Effector memory CD4-positive, alpha-beta T cell (primary cell): ENCODE measurements at regions not wholly inside any gene's neighbourhood (a gene's known extent, or its start where the extent isn't known, plus 50 kb on each side); places are given as distances from the start of the nearest gene placed in this dataset.

ENCODE experiments used
- DNase-seq, 3 donors: peaks; one replicate each; pipeline ENCODE4 v3.0.0-alpha.2; 2020
- H3K27ac ChIP-seq: 2 replicates; pipeline ENCODE4 v1.7.0; 2013; ENCODE audit warnings: mild to moderate bottlenecking, low read length, moderate library complexity; ENCODE audit not compliant: insufficient read depth, poor library complexity, severe bottlenecking
- H3K27me3 ChIP-seq: replicated peaks from 2 replicates; pipeline ENCODE4 v1.7.0; 2013; ENCODE audit warnings: mild to moderate bottlenecking, low read length; ENCODE audit not compliant: insufficient read depth, control insufficient read depth, poor library complexity, severe bottlenecking
- H3K36me3 ChIP-seq: 2 replicates; pipeline ENCODE4 v1.7.0; 2013; ENCODE audit warnings: mild to moderate bottlenecking, low read length, moderate library complexity; ENCODE audit not compliant: control insufficient read depth, insufficient read depth
- H3K4me1 ChIP-seq: 2 replicates; pipeline ENCODE4 v1.7.0; 2013; ENCODE audit warnings: low read length, mild to moderate bottlenecking; ENCODE audit not compliant: control insufficient read depth, insufficient read depth, poor library complexity, severe bottlenecking
- H3K4me3 ChIP-seq: 2 replicates; pipeline ENCODE4 v1.7.0; 2013; ENCODE audit warnings: low read length, low read depth, mild to moderate bottlenecking; ENCODE audit not compliant: insufficient read depth, poor library complexity, severe bottlenecking
- H3K9me3 ChIP-seq: 2 replicates; pipeline ENCODE4 v1.7.0; 2013; ENCODE audit warnings: mild to moderate bottlenecking, low read length, moderate library complexity; ENCODE audit not compliant: control insufficient read depth

GRCh38 chr7:25407053-25407452 is 178.8 kb upstream of the NPVF start:
- H3K9me3 ChIP-seq = no peaks in the 10 kb centered on the region
- no peaks in the 10 kb centered on the region for H3K27me3 ChIP-seq
- no peaks in the 10 kb centered on the region for H3K36me3 ChIP-seq
- no peak overlapping the region for H3K27ac ChIP-seq
- no peak overlapping the region for H3K4me3 ChIP-seq
- H3K4me1 ChIP-seq = no peaks in the 10 kb centered on the region
- DNase-seq = no peak

GRCh38 chr7:25408012-25408687 is 179.9 kb upstream of the NPVF start:
- Histone ChIP-seq H3K9me3 (no peaks in the 10 kb centered on the region), H3K4me1 (no peaks in the 10 kb centered on the region), H3K27me3 (no peaks in the 10 kb centered on the region), H3K27ac (no peak overlapping the region), H3K36me3 (no peaks in the 10 kb centered on the region), H3K4me3 (no peak overlapping the region)
- DNase-seq = no peak

GRCh38 chr7:25408876-25409275 is 180.6 kb upstream of the NPVF start:
- H3K4me3 ChIP-seq = no peak overlapping the region
- H3K4me1 ChIP-seq = no peaks in the 10 kb centered on the region
- H3K27me3 ChIP-seq = no peaks in the 10 kb centered on the region
- H3K9me3 ChIP-seq = no peaks in the 10 kb centered on the region
- H3K36me3 ChIP-seq = no peaks in the 10 kb centered on the region
- no peak for DNase-seq
- no peak overlapping the region for H3K27ac ChIP-seq

GRCh38 chr7:25409897-25410636 is 181.8 kb upstream of the NPVF start:
- Histone ChIP-seq H3K27me3 (no peaks in the 10 kb centered on the region), H3K36me3 (no peaks in the 10 kb centered on the region), H3K4me3 (no peak overlapping the region), H3K27ac (no peak overlapping the region), H3K4me1 (no peaks in the 10 kb centered on the region), H3K9me3 (no peaks in the 10 kb centered on the region)
- no peak for DNase-seq

- Histone ChIP-seq H3K4me3 (no peak overlapping the region), H3K36me3 (no peaks in the 10 kb centered on the region), H3K4me1 (no peaks in the 10 kb centered on the region), H3K27me3 (no peaks in the 10 kb centered on the region), H3K9me3 (no peaks in the 10 kb centered on the region), H3K27ac (no peak overlapping the region)
- DNase-seq = no peak
Measured at GRCh38 chr7:25420771-25421170, 192.5 kb upstream of the NPVF start.

GRCh38 chr7:25424113-25424512 is 195.8 kb upstream of the NPVF start:
- no peak overlapping the region for H3K4me3 ChIP-seq
- no peak for DNase-seq
- no peaks in the 10 kb centered on the region for H3K9me3 ChIP-seq
- no peak overlapping the region for H3K27ac ChIP-seq
- no peaks in the 10 kb centered on the region for H3K4me1 ChIP-seq
- H3K36me3 ChIP-seq = no peaks in the 10 kb centered on the region
- H3K27me3 ChIP-seq = no peaks in the 10 kb centered on the region

GRCh38 chr7:25424855-25425254 is 196.6 kb upstream of the NPVF start:
- Histone ChIP-seq H3K27me3 (no peaks in the 10 kb centered on the region), H3K9me3 (no peaks in the 10 kb centered on the region), H3K36me3 (no peaks in the 10 kb centered on the region), H3K4me1 (no peaks in the 10 kb centered on the region), H3K27ac (no peak overlapping the region), H3K4me3 (no peak overlapping the region)
- no peak for DNase-seq

GRCh38 chr7:25427721-25428120 is 199.4 kb upstream of the NPVF start:
- Histone ChIP-seq H3K27me3 (no peaks in the 10 kb centered on the region), H3K9me3 (no peaks in the 10 kb centered on the region), H3K27ac (no peak overlapping the region), H3K4me1 (no peaks in the 10 kb centered on the region), H3K36me3 (no peaks in the 10 kb centered on the region), H3K4me3 (no peak overlapping the region)
- DNase-seq = no peak

GRCh38 chr7:25429731-25430130 is 201.4 kb upstream of the NPVF start:
- Histone ChIP-seq H3K36me3 (no peaks in the 10 kb centered on the region), H3K27ac (no peak overlapping the region)

GRCh38 chr7:25430200-25430931 is 202.1 kb upstream of the NPVF start:
- no peak for DNase-seq
- Histone ChIP-seq H3K27ac (no peak overlapping the region), H3K4me1 (no peaks in the 10 kb centered on the region), H3K4me3 (no peak overlapping the region), H3K9me3 (no peaks in the 10 kb centered on the region), H3K27me3 (no peaks in the 10 kb centered on the region), H3K36me3 (no peaks in the 10 kb centered on the region)

More at GRCh38 chr7:25429731-25430130, 201.4 kb upstream of the NPVF start:
- no peak for DNase-seq
- Histone ChIP-seq H3K9me3 (no peaks in the 10 kb centered on the region), H3K4me1 (no peaks in the 10 kb centered on the region), H3K27me3 (no peaks in the 10 kb centered on the region), H3K4me3 (no peak overlapping the region)
